WTC11 (cell line): ENCODE measurements at regions not wholly inside any gene's neighbourhood (a gene's known extent, or its start where the extent isn't known, plus 50 kb on each side); places are given as distances from the start of the nearest gene placed in this dataset.

ENCODE experiments used
- ATF1 ChIP-seq: sonication (generic); formaldehyde crosslinking; IDR thresholded peaks from 2 replicates; pipeline ENCODE4 v1.8.1; 2023; ENCODE audit warnings: mild to moderate bottlenecking, moderate library complexity, missing genetic modification reagents
- ATF3 ChIP-seq: sonication (generic); formaldehyde crosslinking; conservative IDR thresholded peaks from 2 replicates; pipeline ENCODE4 v1.8.1; 2022; ENCODE audit warnings: mild to moderate bottlenecking, missing genetic modification reagents
- CTCF ChIP-seq: fragments of 200-600 bp; IDR thresholded peaks from 2 replicates; pipeline ENCODE4 v1.8.0; 2022; ENCODE audit warnings: antibody characterized with exemption
- ELF4 ChIP-seq: sonication (generic); formaldehyde crosslinking; IDR thresholded peaks from 2 replicates; pipeline ENCODE4 v1.8.1; 2022; ENCODE audit warnings: low read depth, mild to moderate bottlenecking, moderate library complexity, missing genetic modification reagents
- ESRRA ChIP-seq: sonication (generic); formaldehyde crosslinking; IDR thresholded peaks from 2 replicates; pipeline ENCODE4 v1.8.1; 2022; ENCODE audit warnings: mild to moderate bottlenecking, missing genetic modification reagents, borderline replicate concordance
- FOXP1 ChIP-seq: sonication (generic); formaldehyde crosslinking; IDR thresholded peaks from 2 replicates; pipeline ENCODE4 v1.8.0; 2022; ENCODE audit warnings: missing genetic modification reagents, mild to moderate bottlenecking, moderate library complexity, borderline replicate concordance
- NFE2L1 ChIP-seq: sonication (generic); formaldehyde crosslinking; IDR thresholded peaks from 2 replicates; pipeline ENCODE4 v1.8.1; 2023; ENCODE audit warnings: missing genetic modification reagents
- NFYB ChIP-seq: sonication (generic); formaldehyde crosslinking; conservative IDR thresholded peaks from 2 replicates; pipeline ENCODE4 v1.8.0; 2022; ENCODE audit warnings: low read depth, missing genetic modification reagents
- OVOL2 ChIP-seq: fragments of 250-450 bp; sonication (Bioruptor Pico); IDR thresholded peaks from 2 replicates; pipeline ENCODE4 v1.9.0; 2021; ENCODE audit warnings: mild to moderate bottlenecking, borderline replicate concordance
- USF2 ChIP-seq: sonication (generic); formaldehyde crosslinking; IDR thresholded peaks from 2 replicates; pipeline ENCODE4 v1.8.1; 2023; ENCODE audit warnings: mild to moderate bottlenecking, missing genetic modification reagents, moderate library complexity
- ZNF138 ChIP-seq: sonication (generic); formaldehyde crosslinking; conservative IDR thresholded peaks from 2 replicates; pipeline ENCODE4 v1.8.1; 2022; ENCODE audit warnings: mild to moderate bottlenecking, moderate library complexity, missing genetic modification reagents
- ZNF671 ChIP-seq: fragments of 250-450 bp; sonication (Bioruptor Pico); IDR thresholded peaks from 2 replicates; pipeline ENCODE4 v1.8.0; 2021; ENCODE audit warnings: mild to moderate bottlenecking
- TF ChIP-seq, protein P1 (sequence below): sonication (generic); formaldehyde crosslinking; IDR thresholded peaks from 2 replicates; pipeline ENCODE4 v1.8.1; 2023; ENCODE audit warnings: mild to moderate bottlenecking, missing genetic modification reagents, moderate library complexity
- TF ChIP-seq, protein P2 (sequence below): sonication (generic); formaldehyde crosslinking; IDR thresholded peaks from 2 replicates; pipeline ENCODE4 v1.8.1; 2023; ENCODE audit warnings: mild to moderate bottlenecking, moderate library complexity, missing genetic modification reagents

DNA sequence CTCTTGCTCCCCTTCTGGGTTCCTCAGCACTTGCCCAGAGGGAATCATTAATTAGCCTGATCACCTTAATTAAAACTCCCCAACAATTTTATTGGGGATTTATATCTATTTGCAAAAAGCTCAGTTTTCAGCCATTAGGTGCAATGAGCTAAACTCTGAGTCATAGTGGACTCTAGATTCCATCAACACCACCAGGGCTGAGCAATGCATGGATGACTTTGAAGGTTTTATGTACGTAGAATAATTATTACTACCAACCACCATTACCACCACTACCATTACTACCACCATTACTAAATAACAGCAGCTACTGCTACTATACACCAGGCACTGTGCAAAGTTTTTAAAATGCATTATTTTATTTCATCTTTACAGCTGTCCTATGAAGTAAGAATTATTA is 81.2 kb downstream of the ZNF621 start:
- TF ChIP-seq NFE2L1 (CRISPR knock-in tag) (no peak), ELF4 (no peak), NFYB (CRISPR knock-in tag) (no peak), OVOL2 (no peak), CTCF (no peak), ZNF671 (CRISPR knock-in tag) (no peak), ESRRA (CRISPR knock-in tag) (no peak), USF2 (no peak), ATF3 (CRISPR knock-in tag) (no peak), ATF1 (CRISPR knock-in tag) (no peak), FOXP1 (CRISPR knock-in tag) (no peak), ZNF138 (no peak)
- TF ChIP-seq, protein P1, sequence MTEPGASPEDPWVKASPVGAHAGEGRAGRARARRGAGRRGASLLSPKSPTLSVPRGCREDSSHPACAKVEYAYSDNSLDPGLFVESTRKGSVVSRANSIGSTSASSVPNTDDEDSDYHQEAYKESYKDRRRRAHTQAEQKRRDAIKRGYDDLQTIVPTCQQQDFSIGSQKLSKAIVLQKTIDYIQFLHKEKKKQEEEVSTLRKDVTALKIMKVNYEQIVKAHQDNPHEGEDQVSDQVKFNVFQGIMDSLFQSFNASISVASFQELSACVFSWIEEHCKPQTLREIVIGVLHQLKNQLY (CRISPR knock-in tag): no peak
- TF ChIP-seq, protein P2, sequence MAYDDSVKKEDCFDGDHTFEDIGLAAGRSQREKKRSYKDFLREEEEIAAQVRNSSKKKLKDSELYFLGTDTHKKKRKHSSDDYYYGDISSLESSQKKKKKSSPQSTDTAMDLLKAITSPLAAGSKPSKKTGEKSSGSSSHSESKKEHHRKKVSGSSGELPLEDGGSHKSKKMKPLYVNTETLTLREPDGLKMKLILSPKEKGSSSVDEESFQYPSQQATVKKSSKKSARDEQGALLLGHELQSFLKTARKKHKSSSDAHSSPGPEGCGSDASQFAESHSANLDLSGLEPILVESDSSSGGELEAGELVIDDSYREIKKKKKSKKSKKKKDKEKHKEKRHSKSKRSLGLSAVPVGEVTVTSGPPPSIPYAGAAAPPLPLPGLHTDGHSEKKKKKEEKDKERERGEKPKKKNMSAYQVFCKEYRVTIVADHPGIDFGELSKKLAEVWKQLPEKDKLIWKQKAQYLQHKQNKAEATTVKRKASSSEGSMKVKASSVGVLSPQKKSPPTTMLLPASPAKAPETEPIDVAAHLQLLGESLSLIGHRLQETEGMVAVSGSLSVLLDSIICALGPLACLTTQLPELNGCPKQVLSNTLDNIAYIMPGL (CRISPR knock-in tag): no peak
